Brain pericyte (primary cell): ENCODE measurements at regions not wholly inside any gene's neighbourhood (a gene's known extent, or its start where the extent isn't known, plus 50 kb on each side); places are given as distances from the start of the nearest gene placed in this dataset.
A peak's percentile ranks its signal among the peaks of the same experiment; 100 is the strongest.
"Not testable (repeated sequence)": the region's sequence is repeated elsewhere in the genome, so short reads cannot be mapped to it uniquely, and the experiment has no call there.

ENCODE experiments used
- DNase-seq: peaks from one replicate; pipeline ENCODE4 v3.0.0-alpha.2; 2012; ENCODE audit warnings: low read depth, low spot score

DNA sequence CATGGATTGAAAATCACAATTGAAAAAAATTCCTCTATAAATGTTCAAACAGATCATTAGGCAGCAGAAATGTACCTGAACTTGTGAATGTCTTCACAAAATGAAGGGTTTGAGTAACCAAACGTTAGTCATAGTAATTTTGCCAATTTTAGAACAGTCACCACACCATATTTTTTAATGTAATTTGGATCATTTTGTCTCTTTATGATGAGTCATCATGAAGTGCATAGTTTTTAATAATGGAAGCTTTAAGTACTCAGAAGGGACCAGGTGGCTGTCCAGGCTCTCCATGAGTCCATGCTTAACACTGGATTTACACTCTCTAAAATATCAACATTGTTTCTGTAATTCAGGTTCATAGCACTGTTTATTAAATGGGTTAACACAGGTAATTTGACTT lies 219.2 kb downstream of the ETV1 start:
- DNase-seq = no peak

GRCh38 chr7:13774976-13775375 lies 214.5 kb downstream of the ETV1 start:
- DNase-seq = no peak

- no peak for DNase-seq
Observed at GRCh38 chr7:13777242-13777641, 212.2 kb downstream of the ETV1 start.

DNA sequence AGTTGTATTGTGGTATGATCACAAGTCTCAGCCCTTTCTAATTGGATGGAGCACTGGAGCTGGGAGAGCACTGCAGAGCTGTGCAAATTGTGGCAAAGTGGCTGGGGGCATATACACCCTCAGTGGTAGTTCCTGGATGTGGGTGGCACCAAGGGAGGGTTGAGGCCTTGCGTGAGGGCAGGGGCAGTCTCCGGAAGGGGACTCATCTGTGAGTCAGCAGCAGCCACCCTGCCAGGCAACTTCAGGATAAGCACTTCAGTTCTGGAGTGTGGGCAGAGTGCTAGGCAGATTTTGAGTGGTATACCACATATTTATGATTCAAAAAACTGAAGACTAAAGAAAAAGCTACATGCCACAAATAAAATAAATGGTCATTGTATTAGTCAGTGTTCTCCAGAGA lies 210.5 kb downstream of the ETV1 start:
- DNase-seq = peak; percentile 10

DNA sequence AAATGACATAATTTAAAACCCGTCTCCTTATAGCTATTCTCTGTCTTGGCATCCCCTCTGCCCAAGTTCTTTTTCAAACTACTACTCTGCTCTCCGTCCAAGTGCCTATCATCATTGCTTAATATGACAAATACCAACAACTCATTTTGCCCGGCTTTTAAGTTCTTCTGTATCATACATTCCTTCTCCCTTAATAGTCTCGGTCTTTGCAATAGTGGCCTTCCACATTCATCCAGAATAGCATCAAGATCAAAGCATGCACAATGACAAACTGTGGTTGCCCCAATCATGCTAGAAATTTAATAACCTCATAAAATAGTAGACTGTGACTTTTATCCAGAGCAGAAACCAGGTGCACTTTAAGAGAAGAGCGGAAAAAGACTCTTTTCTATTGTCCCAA lies 198.9 kb downstream of the ETV1 start:
- DNase-seq = no peak

- DNase-seq = no peak
Observed at GRCh38 chr7:13792208-13792607, 197.3 kb downstream of the ETV1 start.

DNA sequence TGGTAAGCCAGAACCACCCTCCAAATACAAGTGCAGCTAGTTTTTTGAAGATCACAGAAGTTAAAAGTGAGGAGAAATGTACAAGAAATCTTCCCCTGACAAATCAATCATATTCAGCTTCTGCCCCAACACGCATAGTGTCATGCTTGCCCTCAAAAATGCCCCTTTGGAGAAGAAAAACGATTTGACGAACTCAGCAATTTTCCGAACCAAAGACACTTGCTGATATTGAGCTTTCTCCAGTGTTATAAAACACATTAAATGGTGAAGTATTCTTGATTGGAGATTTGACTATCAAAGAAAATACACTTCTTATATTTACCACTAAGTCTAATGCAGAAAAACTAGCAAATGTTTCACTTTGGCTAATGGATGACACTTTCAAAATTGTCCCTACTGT lies 195.5 kb downstream of the ETV1 start:
- DNase-seq = no peak

- DNase-seq = no peak
Observed at GRCh38 chr7:13794581-13794980, 194.9 kb downstream of the ETV1 start.

GRCh38 chr7:13797545-13797944 lies 191.9 kb downstream of the ETV1 start:
- DNase-seq = peak; percentile 10

- peak; percentile 17 for DNase-seq
Observed at GRCh38 chr7:13800694-13801448, 188.6 kb downstream of the ETV1 start.

DNA sequence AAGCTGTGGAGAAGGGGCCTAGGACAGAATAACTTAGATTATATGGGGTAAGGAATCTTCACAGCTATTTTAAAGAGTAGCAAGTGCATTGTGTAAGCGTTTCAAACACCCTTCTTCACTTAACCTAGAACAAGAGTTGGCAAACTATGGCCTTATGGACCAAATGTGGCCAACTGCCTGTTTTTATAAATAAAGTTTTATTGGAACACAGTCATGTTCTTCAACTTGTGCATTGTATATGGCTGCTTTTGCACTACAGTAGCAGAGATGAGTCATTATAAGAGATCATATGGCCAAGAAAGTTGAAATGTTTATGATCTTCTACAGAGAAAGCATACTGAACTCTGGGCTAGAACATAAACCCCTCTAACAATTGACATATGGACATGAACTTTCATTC lies 187.8 kb downstream of the ETV1 start:
- DNase-seq = no peak

DNA sequence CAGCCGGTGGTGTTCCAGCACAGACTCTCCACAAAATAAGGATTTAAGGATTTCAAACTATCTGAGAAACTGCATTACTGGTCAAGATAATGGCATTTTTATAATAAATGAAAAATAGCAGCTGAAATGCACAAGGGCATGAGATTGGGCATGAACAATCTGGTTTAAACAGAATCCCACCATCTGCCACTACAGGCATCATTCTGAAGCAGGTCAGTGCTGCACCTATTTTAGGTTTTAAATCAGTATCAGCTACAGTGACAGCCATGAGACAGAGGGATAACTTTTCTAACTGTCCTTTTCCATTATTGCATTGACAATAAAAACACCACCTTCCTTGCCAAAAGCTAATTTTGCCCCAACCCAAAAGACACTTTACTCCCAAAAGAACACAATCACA lies 186.8 kb downstream of the ETV1 start:
- no peak for DNase-seq

DNA sequence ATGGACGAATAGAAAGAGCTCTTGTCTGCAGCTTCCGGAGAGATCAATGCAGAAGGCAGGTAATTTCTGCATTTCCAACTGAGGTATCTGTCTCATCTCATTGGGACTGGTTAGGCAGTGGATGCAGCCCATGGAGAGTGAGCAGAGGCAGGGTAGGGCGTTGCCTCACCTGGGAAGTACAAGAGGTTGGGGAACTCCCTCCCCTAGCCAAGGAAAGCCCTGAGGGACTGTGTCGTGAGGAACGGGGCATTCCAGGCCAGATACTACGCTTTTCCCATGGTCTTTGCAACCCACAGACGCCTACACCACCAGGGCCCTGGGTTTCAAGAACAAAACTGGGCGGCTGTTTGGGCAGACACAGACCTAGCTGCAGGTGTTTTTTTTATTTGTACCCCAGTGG lies 186.3 kb downstream of the ETV1 start:
- DNase-seq = no peak

GRCh38 chr7:13806089-13806867 lies 183.2 kb downstream of the ETV1 start:
- not testable (repeated sequence) for DNase-seq

DNA sequence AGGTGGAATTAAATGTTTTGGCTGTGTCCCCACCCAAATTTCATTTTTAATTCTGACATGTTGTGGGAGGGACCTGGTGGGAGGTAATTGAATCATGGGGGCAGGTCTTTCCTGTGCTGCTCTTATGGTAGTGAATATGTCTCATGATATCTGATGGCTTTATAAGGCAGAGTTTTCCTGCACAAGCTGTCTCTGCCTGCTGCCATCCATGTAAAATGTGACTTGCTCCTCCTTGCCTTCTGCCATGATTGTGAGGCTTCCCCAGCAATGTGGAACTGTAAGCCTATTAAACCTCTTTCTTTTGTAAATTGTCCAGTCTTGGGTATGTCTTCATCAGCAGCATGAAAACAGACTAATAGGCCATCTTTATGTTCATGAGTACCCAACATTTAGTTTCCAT lies 172.2 kb downstream of the ETV1 start:
- DNase-seq = not testable (repeated sequence)

DNA sequence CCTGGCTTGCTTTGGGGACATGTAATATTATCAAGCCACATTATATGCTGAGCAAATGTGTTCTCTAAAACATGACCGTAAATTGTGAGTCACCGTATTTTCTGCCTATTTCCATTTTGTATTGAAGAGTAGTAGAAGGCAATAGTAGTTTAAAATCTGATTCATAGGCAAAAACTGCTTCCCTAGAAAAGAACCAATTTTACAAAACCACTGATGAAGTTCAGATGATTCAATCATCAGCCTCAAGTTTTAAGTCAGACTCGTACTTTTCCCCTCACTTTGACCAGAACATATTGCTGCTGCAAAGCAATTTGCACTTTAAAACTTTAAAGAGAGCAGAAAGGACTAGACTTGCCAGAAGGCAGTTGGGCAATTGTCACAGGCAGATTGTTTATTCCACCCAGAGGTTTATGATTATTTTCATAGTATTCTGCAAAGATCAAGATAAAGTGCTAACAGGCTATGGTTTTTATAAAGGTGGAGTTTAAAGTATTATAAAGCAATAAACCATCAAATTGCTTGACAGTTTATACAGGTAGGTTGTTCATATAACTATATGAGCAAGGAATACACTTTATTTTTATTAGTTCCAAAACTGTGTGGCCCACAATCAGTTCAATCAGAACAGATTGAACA lies 168.2 kb downstream of the ETV1 start:
- no peak for DNase-seq

- no peak for DNase-seq
Observed at GRCh38 chr7:13822678-13823077, 166.8 kb downstream of the ETV1 start.

DNA sequence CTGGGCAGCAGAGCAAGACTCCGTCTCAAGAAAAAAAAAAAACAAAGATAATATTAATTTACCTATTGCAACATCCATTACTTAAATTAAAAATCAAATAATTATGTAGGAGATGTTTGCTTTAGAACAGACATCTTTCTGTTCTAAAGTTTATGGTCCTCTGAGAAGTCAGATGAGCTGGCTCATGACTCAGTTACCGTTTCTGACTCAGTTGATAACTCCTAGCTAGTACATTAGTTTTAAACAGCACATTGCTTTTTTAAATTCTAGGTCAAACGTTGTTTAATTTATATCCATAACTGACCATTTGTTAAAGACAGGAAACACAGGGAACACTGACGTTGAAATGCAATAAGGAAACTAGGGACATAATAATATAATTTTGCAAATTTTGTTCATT lies 162.7 kb downstream of the ETV1 start:
- DNase-seq = no peak

DNA sequence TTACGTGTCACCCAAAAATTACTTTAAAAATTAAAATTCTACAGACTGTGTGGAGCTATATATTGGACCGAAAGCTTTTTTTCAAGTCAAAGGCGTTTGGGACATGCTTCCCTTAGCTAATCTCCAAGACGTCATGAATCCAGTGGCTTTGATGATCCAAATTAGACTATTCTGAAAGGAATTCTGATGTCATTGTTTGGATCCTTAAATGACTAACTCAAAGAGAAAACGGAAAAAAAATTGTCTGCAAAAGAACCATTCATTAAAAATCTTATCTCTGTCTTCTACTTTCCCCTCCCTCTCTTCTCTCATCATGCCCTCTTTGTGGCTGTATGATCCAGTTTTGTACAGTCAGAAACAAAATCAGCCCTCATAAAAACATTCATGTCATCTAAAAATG lies 161.8 kb downstream of the ETV1 start:
- no peak for DNase-seq

GRCh38 chr7:13829231-13829630 lies 160.2 kb downstream of the ETV1 start:
- no peak for DNase-seq

DNA sequence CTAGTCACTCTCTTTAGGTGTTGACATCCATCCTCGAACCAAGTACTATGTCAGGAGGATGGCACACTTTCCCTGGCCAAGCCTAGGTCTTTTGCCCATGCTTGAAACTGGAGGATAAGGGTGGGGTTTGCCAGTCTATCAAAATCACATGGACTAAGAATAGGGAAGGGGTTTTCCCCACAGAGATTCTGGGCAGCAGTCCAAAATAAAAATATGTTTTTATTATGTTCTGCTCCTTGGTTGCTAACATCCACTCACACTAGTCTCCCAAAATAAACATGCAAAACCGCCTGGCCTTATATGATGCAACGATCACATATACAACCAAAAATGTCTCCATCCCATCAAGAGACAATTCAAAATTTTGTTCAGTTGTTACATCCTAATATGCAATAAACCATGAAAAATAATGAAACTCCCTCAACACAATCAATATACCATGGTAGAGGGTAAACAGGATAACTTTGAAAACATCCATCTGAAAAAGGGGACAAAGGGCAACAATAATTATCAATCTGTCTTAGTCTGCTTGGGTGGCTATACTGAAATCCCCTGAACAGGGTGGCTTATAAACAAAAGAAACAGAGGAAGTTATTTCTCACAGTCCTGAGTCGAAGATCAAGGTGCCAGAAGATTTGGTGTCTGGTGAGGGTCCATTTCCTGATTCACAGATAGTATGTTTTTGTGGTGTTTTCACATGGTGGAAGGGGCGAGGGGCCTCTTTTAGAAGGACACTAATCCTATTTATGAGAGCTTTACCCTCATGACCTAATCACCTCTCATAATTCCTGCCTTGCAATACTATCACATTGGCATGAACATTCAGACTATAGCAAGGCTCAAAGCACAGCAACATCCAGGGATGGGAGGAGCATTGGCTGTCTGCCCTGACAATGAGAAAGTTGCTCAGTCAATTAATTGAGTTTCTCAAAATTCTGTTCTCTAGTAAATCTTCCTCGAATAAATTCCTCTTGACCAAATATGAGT lies 159.3 kb downstream of the ETV1 start:
- peak; percentile 65 for DNase-seq

GRCh38 chr7:13832346-13832745 lies 157.1 kb downstream of the ETV1 start:
- no peak for DNase-seq
